Stimulated activated CD8-positive, alpha-beta memory T cell treated with anti-CD3 and anti-CD28 coated beads, Interleukin-15, amount 100 ng/mL, for 24 hours (primary cell): ENCODE measurements at regions not wholly inside any gene's neighbourhood (a gene's known extent, or its start where the extent isn't known, plus 50 kb on each side); places are given as distances from the start of the nearest gene placed in this dataset.
"Not testable (repeated sequence)": the region's sequence is repeated elsewhere in the genome, so short reads cannot be mapped to it uniquely, and the experiment has no call there.

Experiments
- DNase-seq: peaks from one replicate; pipeline ENCODE4 v3.0.0-alpha.2; 2020; ENCODE audit warnings: low read depth

DNA sequence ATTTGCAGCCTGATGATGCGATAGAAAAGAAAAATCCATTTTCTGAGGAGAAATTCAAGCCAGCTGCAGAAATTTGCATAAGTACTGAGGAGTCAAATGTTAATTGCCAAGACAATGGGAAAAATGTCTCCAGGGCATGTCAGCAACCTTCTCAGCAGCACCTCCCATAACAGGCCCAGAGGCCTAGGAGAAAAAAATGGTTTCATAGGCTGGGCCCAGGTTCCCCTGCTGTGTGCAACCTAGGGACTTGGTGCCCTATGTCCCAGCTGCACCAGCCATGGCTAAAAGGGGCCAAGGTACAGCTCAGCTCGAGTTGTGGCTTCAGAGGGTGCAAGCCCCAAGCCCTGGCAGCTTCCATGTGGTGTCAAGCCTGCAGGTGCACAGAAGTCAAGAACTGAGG, 144.8 kb upstream of the PRKD1 start:
- DNase-seq = not testable (repeated sequence)

DNA sequence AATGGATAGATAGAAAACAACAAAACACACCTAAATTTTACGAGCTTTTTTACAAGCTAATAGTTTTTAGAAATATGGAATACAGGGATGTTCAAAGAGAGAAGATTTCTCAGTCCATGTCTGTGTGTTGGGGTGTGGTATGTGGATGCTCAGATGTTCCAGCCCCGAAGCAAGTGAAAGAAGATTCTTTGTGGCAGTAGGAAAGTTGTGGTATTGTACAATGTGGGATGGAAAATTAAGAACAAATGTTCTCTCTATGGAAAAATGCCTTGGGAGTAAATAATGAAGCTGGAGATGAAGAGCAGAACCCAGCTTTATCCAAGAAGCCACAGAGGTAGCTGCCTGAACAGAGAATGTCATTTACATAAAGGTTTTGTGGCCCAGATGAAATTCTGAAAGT, 150.3 kb upstream of the PRKD1 start:
- DNase-seq = no peak

DNA sequence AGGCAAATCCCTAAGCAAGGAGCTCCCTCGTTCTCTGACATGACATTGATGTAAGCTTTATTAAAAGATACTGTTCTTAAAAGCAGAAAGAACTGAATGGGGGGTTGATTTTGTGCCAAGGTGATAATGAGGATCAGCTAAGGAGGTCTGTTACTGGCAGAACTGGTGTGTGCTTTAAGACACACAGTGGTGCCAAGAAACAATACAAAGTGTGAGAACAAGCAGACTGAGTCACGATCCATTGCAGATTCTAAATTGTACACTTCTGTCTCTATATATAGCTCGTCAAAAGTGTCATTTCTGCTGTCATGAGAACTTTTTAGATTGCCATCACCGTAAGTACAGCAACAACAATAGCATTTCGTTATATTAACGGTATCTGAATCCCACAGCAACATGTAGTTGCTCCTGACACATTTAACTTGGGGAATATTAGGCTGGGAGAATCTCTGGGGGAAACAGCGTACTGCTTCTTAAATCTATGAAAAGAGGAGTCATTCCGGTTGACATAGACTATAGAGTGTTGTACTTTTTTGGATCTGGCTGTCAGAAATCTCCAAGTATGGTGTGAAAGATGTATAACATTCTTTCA, 151.3 kb upstream of the PRKD1 start:
- no peak for DNase-seq

DNA sequence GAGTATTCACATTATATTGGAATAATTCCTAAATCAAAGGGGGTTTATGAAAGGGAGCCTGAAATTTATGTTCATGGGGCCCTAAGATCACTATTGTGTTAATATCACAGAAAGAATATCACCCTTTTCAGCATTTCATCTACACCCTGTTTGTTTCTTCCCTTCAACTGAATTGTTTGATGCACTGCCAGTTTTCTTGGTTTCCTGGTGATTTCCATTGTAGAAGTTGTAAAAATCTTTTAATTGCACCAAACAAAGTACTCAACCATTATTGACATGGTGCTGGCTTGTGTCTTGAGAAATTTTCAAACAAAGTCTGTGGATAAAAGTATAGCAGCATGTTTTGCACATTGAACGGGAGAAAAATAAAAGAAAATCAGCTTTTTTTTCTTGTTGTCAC, 154.8 kb upstream of the PRKD1 start:
- DNase-seq = no peak

DNA sequence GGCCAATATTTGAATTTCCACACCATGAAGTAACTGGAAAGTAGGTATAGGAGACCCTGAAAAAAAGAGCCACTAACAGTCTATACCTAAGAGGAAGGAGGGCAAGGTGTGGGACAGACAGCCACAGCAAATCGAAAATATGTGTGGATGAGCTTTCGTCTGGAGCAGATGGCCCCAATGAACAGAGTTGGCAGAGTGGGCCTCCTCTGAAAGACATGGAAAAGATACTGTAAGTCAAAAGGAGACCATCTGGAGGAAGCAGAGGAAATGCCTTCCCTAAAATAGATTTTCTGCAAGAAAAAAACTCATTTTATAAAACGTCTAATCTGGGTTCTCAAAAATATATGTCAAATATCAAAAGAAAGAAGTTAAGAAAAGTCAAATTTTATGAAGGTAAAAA, 157.2 kb upstream of the PRKD1 start:
- no peak for DNase-seq

DNA sequence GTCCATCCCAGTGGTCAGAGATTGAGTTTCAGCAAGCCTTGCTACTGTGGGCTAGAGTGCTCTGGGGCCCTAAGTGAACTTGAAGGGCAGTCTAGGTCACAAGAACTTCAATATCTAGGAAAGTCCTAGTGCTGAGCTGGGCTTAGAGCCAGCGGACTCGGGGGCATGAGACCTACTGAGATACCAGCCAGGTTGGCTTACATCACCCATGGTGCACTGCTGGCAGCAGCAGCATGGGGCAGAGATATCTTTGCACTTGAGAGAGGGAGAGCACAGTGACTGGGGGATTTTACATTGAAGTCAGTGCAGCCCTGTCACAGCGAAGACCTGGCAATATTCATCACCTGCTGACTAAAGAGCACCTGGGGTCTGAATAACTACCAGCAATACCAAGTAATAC, 158.3 kb upstream of the PRKD1 start:
- DNase-seq = no peak

DNA sequence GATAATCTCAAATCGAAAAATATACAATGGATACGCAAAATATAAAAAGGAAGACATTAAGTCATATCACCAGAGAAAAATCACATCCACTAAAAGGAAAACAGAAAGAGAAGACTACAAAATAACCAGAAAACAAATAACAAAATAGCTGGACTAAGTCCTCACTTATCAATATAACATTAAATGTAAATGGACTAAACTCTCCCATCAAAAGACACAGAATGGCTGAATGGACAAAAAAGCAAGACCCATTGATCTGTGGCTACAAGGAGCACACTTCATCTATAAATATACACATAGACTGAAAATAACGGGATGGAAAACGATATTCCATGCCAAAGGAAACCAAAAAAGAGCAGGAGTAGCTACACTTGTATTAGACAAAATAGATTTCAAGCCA, 161.0 kb upstream of the PRKD1 start:
- DNase-seq = no peak

DNA sequence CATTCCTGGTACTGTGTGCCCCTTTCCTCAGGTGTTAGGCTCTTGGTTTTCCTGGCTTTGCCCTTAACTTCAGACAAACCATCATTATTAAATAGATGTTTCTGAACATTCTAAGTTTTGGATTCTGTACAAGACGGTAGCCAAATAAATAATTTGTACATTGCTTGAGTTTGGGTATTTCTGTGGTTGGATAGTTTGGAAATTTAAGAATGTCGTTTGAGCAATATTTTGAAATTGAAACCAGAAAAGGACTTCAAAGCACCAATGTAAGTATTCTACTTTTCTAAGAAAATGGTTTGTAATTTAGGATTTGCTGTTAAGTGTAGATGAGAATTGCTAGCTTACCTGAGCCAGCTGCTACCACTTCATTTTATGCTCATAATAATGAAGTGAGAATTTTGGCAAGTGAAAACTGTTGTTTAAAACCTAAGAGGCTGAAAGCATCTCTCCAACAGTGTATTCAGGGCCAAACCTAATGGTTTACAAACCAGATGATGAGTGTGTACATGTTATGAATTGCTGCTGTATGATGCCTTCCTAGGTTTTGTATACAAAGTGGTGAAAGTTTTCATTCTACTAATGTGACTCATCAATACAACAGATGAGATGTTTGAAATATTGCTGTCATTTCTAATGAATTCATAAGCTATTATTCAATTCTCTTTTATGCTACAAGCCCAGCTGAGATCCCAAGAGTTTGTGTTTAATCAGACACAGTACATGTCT, 181.5 kb upstream of the PRKD1 start:
- DNase-seq = no peak

DNA sequence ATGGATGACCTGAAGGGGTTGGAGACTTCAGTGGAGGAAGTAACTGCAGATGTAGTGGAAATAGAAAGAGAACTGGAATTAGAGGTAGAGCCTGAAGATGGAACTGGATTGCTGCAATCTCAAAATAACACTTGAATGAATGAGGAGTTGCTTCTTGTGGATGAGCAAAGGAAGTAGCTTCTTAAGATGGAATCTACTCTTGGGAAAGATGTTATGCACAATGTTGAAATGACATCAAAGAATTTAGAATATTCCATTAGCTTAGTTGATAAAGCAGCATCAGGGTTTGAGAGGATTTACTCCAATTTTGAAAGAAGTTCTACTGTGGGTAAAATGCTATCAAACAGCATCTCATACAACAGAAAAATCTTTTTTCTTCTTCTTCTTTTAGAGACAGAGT, 186.4 kb upstream of the PRKD1 start:
- no peak for DNase-seq

DNA sequence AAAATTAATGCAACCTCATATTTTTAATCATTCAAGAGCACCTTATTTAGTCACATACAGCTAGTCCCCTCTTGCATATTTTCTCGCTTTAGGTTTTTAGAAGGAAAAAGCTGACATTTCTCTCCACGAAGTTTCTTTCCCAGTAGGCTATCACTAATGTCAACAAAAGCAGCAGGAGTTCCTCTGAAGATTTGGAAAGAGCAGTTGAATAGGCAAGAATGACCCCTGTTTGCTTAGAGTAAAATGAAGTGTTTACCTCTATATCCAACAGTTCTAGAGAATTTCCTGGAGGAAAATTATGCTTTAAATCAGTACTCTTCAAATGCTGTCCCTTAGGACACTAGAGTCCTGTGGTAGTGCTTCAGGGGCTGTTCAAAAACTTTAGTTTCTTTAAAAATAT, 188.1 kb upstream of the PRKD1 start:
- DNase-seq = no peak

DNA sequence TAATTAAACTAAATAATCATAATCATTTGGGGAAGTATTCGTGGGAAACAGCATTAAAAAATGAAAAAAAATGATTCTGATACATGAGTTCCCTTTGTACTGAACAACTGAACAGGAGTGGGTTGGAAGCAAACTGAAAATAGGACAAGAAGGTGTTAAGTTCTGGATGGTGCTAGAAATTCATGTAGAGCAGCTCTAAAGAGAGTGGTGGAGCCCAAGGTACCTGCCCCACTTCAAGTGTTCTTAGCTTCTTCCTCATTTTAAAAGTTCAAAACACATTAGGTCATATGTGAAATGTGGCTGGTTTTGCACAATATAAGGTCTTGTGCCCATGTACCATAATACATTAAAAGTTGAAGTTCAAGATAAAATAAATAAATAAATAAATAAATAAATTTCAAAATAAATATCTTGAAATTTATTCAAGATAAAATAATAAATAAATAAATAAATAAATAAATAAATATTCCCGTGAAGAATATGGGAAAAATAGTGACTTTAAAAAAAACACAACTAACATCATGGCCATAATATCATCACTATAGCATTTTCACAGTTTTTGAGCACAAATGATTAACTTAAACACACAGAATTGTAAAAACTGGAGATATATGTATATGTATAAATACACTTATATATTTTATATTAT, 191.5 kb upstream of the PRKD1 start:
- no peak for DNase-seq

DNA sequence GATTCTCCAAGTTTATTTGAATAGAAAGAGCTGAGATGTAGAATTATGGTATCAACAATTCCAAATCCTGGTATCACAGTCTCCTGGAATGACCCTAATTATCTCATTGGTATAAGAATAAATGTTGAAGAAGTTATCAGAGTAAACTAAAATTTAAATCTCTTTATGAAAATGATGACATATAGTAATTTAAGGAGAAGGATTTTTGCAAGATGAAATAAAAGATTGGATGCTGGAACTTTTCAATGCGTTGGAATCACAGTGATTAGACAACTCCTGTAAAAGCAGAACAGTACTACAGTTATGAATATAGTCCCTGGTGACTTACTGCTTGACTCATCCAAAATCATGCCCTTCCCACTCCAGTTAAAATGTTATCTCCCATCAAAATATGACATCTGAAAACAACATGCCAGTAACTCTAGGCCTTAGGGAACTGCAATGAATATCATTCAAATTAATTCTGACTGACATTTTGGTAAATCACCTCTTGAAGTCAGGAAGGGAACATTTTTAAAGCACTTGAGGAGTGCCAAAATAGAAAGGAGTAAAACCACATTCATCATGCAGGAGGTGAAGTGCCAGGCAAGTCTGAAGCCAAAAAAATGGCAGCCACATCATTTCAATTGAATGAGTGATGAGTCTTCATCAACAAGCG, 197.8 kb upstream of the PRKD1 start:
- no peak for DNase-seq

DNA sequence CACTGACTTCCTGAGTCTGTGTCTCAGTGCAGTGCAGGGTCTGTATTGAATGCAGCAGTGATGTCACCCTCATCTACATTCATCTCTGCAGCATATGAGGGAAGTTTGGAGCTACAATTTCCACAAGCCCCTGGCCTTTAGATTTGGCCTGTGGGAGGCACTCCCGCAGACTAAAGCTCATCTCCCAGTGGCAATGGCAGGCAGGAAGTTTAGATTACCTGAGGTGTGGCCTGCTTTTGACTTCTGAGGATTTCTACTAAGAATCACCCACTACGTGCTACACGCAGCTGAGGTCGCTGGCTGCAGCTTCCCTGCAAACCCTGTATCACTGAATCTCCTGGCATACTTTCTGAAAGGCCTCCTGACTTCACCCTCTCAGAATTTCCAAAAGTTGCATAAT, 202.2 kb upstream of the PRKD1 start:
- no peak for DNase-seq

DNA sequence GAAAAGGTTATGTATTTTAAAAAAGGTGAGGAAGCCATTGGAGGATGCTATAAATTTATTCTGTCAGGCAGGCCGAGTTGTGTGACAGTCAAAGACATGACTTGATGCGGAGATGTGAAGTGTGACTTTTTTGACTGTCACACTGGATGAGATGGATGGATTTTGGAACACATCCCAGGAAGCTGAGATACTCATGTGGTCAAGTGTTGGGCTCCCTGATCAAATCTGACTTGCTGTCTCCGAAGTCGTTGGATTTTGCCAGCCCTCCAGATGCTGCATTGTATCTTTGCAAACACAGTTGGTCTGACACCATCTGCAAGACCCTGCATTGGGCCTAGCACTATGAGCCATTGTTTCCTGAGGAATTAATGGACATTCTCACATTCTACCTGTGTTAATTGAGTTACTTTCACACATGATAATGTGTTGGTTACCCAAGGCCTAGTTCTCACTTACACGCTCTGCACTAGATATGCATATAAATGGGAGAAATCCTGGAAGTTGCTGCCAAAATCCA, 204.0 kb upstream of the PRKD1 start:
- DNase-seq = no peak

DNA sequence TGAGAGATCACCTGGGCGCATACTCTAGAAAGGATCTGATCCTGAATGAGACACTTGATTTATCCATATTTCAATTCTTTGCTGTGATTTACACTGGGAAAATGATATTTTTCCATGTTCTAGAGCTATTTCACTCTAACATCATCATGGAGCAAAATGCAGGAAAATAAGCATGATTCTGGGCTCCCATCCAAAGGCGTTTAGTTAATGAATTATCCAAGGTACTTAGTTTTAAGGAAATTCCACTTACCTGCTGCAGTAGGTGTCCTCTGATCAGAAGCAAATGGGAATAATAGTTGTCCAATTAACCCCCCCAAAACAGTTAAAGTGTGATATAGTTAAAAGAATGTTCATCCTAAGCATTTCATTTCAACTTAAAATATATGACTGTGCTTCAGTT, 204.5 kb upstream of the PRKD1 start:
- no peak for DNase-seq

DNA sequence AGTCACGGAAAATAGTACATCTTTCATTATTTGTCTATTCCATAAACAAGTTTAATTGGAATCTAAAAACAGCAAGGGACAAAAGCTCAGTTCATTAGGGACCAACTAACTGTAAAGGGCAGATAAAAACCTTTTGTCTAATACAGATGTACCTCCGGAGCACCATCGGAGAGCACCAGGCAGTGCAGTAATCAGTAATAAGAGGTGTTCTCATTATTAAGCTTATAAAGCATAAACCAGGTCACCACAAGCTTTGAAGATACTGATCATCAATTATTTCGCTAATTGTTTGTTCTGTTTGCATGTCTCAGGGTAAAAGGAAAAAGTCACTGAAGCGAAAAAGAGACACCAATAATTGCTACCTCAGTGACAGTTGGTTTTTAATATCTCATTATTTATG, 207.3 kb upstream of the PRKD1 start:
- no peak for DNase-seq

DNA sequence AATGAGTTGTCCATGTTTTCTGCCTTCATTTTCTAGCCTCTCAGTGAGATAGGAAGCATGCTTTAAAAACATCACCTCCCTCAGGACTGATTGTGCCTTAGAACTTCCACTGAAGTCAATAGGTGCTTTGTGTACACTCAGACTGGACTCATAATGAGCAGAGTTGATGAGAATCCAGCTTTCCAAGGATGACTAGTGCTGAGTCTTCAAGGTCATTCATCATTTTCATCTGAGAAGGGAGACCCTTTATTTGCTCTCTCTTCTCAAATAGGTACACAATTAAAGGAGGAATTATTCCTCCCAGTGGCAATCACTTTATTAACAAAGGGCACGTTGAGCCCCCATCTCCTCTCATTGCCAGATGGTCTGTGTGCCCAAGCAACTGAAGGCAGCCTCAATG, 210.9 kb upstream of the PRKD1 start:
- no peak for DNase-seq

DNA sequence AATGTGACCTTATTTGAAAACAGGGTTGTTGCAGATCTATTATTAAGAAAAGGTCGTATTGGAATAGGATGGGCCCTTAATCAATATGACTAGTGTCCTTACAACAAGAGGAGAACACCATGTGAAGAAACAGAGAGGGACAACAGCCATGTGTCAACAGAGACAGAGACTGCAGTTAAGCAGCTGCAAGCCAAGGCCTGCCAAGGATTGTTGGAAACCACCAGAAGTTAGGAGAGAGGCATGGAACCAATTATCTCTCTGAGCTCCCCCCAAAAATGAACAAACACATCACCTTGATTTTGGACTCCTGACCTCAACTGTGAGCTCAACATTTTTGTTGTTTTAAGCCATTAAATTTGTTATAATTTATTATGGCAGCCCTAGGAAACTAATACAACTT, 214.6 kb upstream of the PRKD1 start:
- DNase-seq = no peak

DNA sequence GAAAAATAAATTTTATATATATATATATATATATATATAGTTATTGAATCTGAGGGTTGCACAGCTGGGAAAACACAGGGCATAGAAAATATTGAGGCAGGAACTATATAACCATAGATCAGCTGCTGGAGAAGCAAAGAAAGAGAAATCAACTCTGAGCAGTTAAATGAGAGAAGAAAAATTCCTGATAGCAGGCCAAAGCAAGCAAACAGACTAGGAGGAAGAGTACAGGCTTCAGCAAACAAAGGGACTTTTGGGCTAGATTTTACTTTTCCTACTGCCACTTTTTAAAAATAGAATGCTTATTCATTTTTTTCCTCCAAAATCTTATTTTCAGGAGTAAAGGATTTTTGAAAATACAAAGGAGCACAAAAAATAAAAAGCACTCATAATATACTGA, 216.0 kb upstream of the PRKD1 start:
- DNase-seq = no peak

DNA sequence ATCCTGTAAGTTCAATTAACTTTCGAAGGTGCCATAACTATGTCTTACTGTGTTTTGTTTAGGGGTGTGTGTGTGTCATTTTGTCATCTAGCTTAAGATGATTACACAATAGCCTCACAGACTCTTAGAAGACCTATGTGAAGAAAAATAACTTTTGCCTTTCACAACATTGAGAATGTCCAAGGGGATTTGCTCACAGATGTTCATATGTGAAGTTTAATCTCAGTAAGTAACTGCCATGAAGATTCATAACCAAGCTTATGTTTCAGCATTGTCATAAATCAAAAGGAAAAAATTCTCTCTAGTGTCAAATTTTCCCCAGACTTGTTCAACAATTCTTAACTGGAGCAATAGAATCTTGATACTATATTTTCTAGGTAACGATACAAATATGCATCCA, 226.1 kb upstream of the PRKD1 start:
- DNase-seq = no peak

DNA sequence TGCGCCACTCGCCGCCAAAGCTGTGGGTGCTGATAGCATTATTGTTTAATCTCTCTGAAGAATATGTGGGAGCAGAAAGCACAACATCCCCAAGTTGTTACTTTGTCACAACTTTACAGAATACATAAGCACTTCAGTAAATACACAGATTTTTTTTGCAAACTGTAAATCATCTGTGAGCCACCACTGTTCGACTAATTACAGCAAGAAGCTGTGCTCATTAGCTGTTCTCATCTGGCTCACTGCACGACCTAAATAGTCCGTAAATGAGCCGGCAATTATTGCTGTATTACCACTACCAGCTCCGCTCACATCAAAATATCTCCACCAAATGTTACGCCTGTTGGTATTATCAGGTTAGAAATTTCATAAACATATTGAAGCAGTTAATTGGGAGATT, 228.9 kb upstream of the PRKD1 start:
- DNase-seq = no peak

DNA sequence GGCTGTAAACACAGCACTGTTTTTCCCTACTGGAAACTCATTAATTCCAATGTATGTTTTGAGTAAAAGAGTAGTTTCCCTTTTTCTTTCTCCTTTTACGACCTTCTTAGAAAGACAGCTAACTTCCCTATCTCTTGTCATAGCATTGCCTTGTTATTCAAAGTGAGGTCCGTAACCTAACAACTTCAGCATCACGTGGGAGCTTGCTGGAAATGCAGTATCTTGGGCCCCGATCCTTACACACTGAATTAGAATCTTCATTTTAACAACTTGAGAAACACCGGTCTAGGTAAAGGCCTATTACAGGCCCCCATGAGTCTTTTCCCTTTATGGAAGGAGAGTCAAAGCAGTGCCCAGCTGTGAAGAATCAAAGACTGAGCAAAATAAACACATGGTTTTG, 230.7 kb upstream of the PRKD1 start:
- DNase-seq = no peak

DNA sequence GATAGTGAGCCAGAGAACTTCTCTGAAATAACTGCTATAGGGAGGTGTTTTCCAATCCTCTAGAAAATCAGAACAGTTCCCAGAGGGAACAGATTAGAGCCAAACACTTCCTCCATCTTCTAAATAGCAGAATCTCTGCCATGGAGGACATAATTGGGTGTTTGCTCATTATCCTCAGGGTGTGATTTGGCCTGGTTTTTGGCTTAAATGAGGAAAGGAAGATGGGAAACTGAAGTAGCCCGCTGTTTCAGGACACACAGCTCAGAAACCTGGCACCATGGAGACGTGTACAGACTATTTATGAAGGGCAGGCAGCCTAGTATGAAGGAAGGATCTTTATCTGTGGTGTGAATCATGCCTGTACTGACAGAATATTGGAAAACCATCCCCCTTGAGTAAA, 231.7 kb upstream of the PRKD1 start:
- DNase-seq = no peak
